CD4-positive, alpha-beta T cell (primary cell): ENCODE measurements at regions not wholly inside any gene's neighbourhood (a gene's known extent, or its start where the extent isn't known, plus 50 kb on each side); places are given as distances from the start of the nearest gene placed in this dataset.

Source experiments
- ATAC-seq: fragments of 200-7000 bp; cut with Tn5 transposase; one replicate; pipeline ENCODE4 v1.10.0; 2022; ENCODE audit warnings: mild to moderate bottlenecking; ENCODE audit not compliant: poor library complexity
- CTCF ChIA-PET: fragments of 350-600 bp; sonication (Branson Sonifier 250); formaldehyde crosslinking; loops from one replicate; lab custom pipeline; 2021; ENCODE audit warnings: antibody characterized with exemption, inconsistent platforms; lab: Charles Lee
- POLR2A ChIA-PET: fragments of 350-600 bp; sonication (Branson Sonifier 250); formaldehyde crosslinking; loops from one replicate; lab custom pipeline; 2021; ENCODE audit warnings: antibody characterized with exemption, inconsistent platforms; lab: Charles Lee
- DNase-seq, 14 experiments: peaks; one replicate each; pipeline ENCODE4 v3.0.0-alpha.2; 2013 to 2020; ENCODE audit warnings: mixed read lengths in 2 of 14
- H3K27ac ChIP-seq, 2 donors: one replicate each; pipeline versions ENCODE4 v1.5.1 to v1.7.0; 2013; ENCODE audit warnings: low read length in 2 of 2, low read depth in 1 of 2, mild to moderate bottlenecking in 1 of 2
- H3K27me3 ChIP-seq, 2 experiments: 1 replicate in 1 of 2; 2 replicates in 1 of 2; pipeline versions ENCODE4 v1.6.1 to v1.7.0; 2013; ENCODE audit warnings: low read length in 2 of 2, control low read depth in 1 of 2, mild to moderate bottlenecking in 1 of 2, moderate library complexity in 1 of 2; ENCODE audit not compliant: insufficient read depth in 2 of 2, control insufficient read depth in 1 of 2
- H3K36me3 ChIP-seq: one replicate; pipeline ENCODE4 v1.6.1; 2013; ENCODE audit warnings: low read length, control low read depth; ENCODE audit not compliant: insufficient read depth
- H3K4me1 ChIP-seq: one replicate; pipeline ENCODE4 v1.6.1; 2013; ENCODE audit warnings: low read length, control low read depth; ENCODE audit not compliant: insufficient read depth
- H3K4me3 ChIP-seq: one replicate; pipeline ENCODE4 v1.5.1; 2013; ENCODE audit warnings: mild to moderate bottlenecking, low read length, moderate library complexity
- H3K9me3 ChIP-seq, 2 experiments: 1 replicate in 1 of 2; 2 replicates in 1 of 2; pipeline versions ENCODE4 v1.6.1 to v1.7.0; 2013; ENCODE audit warnings: low read length in 2 of 2, mild to moderate bottlenecking in 2 of 2, control low read depth in 1 of 2, moderate library complexity in 1 of 2; ENCODE audit not compliant: control insufficient read depth in 1 of 2, insufficient read depth in 1 of 2
- H3K27ac Mint-ChIP-seq: one replicate; pipeline ENCODE4 v1.8.0; 2020; ENCODE audit warnings: mixed read lengths
- H3K27me3 Mint-ChIP-seq: one replicate; pipeline ENCODE4 v1.8.0; 2021; ENCODE audit warnings: mixed read lengths
- H3K36me3 Mint-ChIP-seq: one replicate; pipeline ENCODE4 v1.8.0; 2021; ENCODE audit warnings: low read depth, mixed read lengths
- H3K4me1 Mint-ChIP-seq: one replicate; pipeline ENCODE4 v1.8.0; 2021; ENCODE audit warnings: low read depth, mixed read lengths
- H3K4me3 Mint-ChIP-seq: one replicate; pipeline ENCODE4 v1.8.0; 2020; ENCODE audit warnings: mild to moderate bottlenecking, mixed read lengths
- H3K9me3 Mint-ChIP-seq: one replicate; pipeline ENCODE4 v1.8.0; 2020; ENCODE audit warnings: mixed read lengths
- intact Hi-C, 2 experiments: fragments of 100-400 bp; cut with DNase I in 1 of 2; cut with micrococcal nuclease in 1 of 2; formaldehyde crosslinking; loops; one replicate each; pipeline versions ENCODE4 v1.15.1 to v1.9.0; 2023 to 2025; cut with DNase I, micrococcal nuclease
- TF ChIP-seq, protein P1 (sequence below): fragments of 200-600 bp; IDR thresholded peaks from one replicate; pipeline ENCODE4 v1.8.0; 2022; ENCODE audit warnings: antibody characterized with exemption, mild to moderate bottlenecking

GRCh38 chr13:44093607-44094564 is 214.2 kb downstream of the LACC1 start:
- ATAC-seq, result no peak
- CTCF ChIA-PET, result no interaction called here
- Histone ChIP-seq H3K4me3 (no peak overlapping the region), H3K27ac (no peak overlapping the region), H3K9me3 (no peaks in the 10 kb centered on the region), H3K27me3 (no peaks in the 10 kb centered on the region), H3K36me3 (no peaks in the 10 kb centered on the region), H3K4me1 (no peaks in the 10 kb centered on the region)
- H3K27ac Mint-ChIP-seq, result no peak overlapping the region
- POLR2A ChIA-PET, result no interaction called here
- no peaks in the 10 kb centered on the region for H3K27me3 Mint-ChIP-seq
- H3K4me3 Mint-ChIP-seq, result no peak overlapping the region
- H3K9me3 Mint-ChIP-seq, result peaks cover 2% of the 10 kb centered on the region
- H3K4me1 Mint-ChIP-seq, result peaks cover 10% of the 10 kb centered on the region
- intact Hi-C loops, result no loop called here
- H3K36me3 Mint-ChIP-seq, result no peaks in the 10 kb centered on the region
- TF ChIP-seq, protein P1, sequence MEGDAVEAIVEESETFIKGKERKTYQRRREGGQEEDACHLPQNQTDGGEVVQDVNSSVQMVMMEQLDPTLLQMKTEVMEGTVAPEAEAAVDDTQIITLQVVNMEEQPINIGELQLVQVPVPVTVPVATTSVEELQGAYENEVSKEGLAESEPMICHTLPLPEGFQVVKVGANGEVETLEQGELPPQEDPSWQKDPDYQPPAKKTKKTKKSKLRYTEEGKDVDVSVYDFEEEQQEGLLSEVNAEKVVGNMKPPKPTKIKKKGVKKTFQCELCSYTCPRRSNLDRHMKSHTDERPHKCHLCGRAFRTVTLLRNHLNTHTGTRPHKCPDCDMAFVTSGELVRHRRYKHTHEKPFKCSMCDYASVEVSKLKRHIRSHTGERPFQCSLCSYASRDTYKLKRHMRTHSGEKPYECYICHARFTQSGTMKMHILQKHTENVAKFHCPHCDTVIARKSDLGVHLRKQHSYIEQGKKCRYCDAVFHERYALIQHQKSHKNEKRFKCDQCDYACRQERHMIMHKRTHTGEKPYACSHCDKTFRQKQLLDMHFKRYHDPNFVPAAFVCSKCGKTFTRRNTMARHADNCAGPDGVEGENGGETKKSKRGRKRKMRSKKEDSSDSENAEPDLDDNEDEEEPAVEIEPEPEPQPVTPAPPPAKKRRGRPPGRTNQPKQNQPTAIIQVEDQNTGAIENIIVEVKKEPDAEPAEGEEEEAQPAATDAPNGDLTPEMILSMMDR, result no peak
- DNase-seq, result no peak

DNA sequence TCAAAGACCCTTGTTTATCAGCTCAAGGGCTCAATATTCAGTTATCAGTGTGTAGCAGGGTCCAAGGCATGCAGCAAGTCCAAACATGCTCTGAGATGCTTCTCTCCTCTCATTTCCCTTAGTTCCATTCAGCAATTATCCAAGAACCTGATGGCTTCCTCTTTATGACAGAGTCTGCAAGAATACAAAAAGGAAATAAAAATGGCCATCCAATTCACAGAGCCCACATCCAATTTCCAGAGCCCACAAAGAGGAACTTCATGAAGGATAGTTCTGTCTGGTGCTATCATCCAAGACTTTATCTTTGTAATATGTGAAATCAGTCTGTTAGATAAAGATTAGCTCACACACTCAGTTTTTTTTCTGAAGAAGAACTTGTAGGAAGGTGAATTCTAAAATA is 217.2 kb downstream of the LACC1 start:
- Histone ChIP-seq H3K36me3 (no peaks in the 10 kb centered on the region), H3K27me3 (no peaks in the 10 kb centered on the region), H3K27ac (no peak overlapping the region), H3K4me3 (no peak overlapping the region), H3K4me1 (no peaks in the 10 kb centered on the region), H3K9me3 (no peaks in the 10 kb centered on the region)
- no peaks in the 10 kb centered on the region for H3K36me3 Mint-ChIP-seq
- no peaks in the 10 kb centered on the region for H3K27me3 Mint-ChIP-seq
- DNase-seq, result no peak
- ATAC-seq, result no peak
- H3K4me3 Mint-ChIP-seq, result no peak overlapping the region
- intact Hi-C loops, result no loop called here
- H3K27ac Mint-ChIP-seq, result no peak overlapping the region
- H3K4me1 Mint-ChIP-seq, result no peaks in the 10 kb centered on the region
- peaks cover 2% of the 10 kb centered on the region for H3K9me3 Mint-ChIP-seq
- TF ChIP-seq, protein P1, result no peak
- ChIA-PET CTCF (no interaction called here), POLR2A (no interaction called here)

- Mint-ChIP-seq H3K9me3 (peaks cover 5% of the 10 kb centered on the region), H3K27me3 (no peaks in the 10 kb centered on the region), H3K4me1 (no peaks in the 10 kb centered on the region), H3K36me3 (no peaks in the 10 kb centered on the region), H3K27ac (no peak overlapping the region), H3K4me3 (no peak overlapping the region)
- CTCF ChIA-PET, result no interaction called here
- ATAC-seq (no peak), DNase-seq (no peak)
- Histone ChIP-seq H3K36me3 (no peaks in the 10 kb centered on the region), H3K9me3 (peaks cover 0 to 4% of the 10 kb centered on the region in 2 experiments), H3K4me3 (no peak overlapping the region), H3K27me3 (no peaks in the 10 kb centered on the region), H3K27ac (no peak overlapping the region), H3K4me1 (no peaks in the 10 kb centered on the region)
- POLR2A ChIA-PET, result no interaction called here
- intact Hi-C loops, result no loop called here
- TF ChIP-seq, protein P1, result no peak
Observed at GRCh38 chr13:44098559-44098958, 218.9 kb downstream of the LACC1 start.
